Cardiac septum (tissue), 1 donor: ENCODE measurements at regions not wholly inside any gene's neighbourhood (a gene's known extent, or its start where the extent isn't known, plus 50 kb on each side); places are given as distances from the start of the nearest gene placed in this dataset.

Source experiments
- DNase-seq: peaks from one replicate; pipeline ENCODE4 v3.0.0-alpha.2; 2020; ENCODE audit warnings: low spot score
- intact Hi-C: fragments of 100-400 bp; cut with DNase I; formaldehyde crosslinking; loops from one replicate; pipeline ENCODE4 v1.14.0; 2022
- donor health status: DM: no; HTN: no; CAD: no.

DNA sequence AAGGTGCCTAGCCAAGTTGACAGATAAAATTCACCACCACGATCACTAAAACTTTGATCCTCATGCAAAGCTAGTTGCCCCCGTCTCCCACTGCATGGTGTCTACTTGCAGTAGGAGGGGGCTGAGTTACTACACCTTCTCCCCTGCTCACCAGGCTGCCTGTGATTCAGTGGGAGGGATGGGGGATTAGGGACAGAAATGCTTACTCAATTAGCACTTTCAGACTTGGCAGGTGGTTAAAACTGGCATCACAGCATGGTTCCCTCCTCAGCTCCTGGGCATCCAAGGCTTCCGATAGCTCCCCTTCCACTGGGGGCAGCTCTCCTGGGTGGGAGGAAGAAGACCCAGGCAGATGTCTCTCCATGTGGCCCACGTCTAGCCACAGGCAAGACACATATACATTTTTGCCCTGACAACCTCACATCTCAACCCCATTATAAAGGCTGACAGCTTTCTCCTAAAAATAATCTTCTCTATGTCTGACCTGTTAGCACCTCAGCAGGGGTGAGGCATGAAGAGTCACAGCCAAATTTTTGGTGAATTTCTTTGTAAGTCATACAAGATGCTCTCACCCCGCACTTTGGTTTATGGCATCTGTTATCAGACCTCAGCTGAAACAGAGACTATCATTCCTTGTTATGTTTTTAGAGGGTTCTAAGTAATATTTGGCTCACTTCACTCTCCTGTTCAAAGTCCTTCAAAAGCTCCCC lies 369.0 kb downstream of the SV2B start:
- intact Hi-C loops = no loop called here
- DNase-seq = no peak

DNA sequence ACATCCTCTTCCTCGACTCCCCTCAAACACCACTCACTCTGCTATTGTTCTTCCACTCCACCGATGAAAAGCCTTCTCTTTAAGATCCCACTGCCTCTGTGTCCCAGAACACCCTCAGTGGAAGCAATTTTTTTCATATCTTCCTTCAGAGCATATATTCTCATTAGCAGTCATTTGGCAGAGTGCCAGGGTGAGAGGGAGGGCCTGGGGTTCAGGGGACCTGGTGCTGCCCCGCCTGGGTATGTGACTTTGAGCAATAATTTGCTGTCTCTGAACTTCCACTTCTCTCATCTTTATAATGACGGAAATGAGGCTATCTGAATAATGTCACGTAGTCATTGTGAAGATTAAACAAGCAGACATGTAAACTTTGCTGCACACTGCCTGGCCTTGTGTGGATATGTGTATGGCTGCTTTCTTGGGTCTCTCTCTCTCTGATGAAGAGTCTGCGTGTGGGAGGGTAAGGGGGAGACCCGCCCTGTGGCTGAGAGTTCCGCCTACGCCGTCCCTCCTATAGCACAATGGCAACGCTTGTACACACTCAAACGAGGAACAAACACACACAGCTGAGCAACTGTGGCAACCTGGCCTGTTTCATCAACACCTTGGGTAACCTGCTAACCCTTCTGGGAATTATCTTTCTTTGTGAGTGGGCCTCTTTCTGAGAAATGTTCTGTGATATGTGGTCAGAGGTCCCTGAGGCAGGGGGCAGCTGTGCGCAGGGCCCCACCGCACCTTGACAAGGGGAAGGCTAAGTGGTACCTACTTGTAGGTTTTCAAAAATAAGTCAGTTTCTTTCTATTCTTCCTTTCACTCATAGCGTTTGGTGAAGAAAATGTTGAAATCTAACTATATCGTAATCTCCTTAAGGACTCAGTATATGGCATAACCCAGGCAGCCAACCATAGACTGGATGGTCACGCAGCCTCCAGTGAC lies 369.8 kb downstream of the SV2B start:
- intact Hi-C loops = no loop called here
- peak; percentile 83 for DNase-seq

DNA sequence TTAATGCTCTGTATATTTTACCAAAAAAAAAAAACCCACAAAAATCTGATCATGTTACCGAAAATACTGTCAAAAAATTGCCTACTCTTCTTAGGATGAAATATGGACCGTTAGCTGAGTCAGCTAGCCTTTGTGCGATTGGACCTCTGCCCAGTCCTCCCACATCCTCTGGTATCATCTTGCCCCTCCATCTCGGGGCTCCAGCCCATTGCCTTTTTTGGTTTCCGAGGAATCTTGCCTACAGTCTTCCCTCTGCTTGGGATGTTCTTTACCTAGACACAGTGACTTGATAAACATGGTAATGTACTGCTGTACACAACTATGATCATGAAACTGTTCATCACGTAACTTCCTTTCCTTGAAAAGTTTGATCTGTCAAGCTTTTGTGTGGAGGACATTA lies 371.4 kb downstream of the SV2B start:
- intact Hi-C loops = no loop called here
- DNase-seq = no peak

DNA sequence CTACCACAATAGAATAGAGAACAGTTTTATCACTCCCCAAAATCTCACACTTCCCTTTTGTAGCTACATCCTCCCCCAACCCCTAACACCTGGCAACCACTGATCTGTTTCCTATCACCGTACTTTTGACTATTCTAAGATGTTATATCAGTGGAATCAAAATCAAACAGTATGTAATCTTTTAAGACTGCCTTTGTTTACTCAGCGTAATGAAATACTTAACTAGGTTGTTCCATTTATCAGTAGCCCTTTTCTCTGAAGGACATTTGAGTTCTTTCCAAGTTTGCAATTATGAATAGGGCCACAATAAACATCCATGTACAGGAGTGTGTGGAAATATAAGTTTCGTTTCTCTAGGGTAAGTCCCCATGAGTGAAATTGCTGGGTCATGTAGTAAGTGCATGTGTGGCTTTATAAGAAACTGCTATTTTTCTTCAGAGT lies 372.3 kb downstream of the SV2B start:
- DNase-seq = no peak
- intact Hi-C loops = no loop called here

DNA sequence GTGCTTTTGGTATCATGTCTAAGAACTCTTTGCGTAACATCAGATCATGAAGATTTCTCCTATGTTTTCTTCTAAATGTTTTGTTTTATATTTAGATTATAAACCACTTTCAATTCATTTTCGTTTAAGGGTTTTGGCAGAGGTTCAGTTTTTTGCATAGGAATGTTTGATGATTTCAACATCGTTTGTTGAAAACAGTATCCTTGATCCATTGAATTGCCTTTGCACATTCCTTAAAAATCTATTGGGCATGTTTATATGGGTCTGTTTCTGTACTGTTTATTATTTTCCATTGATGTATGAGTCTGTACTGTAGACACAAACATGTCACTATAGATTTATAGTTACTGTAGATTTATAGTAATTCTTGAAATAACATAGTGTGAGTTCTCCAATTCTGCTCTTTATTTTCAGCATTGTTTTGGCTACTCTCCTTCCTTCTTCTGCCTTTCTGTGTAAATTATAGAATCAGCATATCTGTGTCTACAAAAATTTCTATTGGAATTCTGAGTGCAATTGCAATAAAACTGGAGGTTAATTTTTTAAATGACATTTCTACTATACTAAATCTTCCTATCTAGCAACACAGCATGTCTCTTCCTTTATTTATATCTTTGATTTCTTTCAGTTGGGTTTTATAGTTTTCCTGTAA lies 374.0 kb downstream of the SV2B start:
- intact Hi-C loops = no loop called here
- DNase-seq = no peak

DNA sequence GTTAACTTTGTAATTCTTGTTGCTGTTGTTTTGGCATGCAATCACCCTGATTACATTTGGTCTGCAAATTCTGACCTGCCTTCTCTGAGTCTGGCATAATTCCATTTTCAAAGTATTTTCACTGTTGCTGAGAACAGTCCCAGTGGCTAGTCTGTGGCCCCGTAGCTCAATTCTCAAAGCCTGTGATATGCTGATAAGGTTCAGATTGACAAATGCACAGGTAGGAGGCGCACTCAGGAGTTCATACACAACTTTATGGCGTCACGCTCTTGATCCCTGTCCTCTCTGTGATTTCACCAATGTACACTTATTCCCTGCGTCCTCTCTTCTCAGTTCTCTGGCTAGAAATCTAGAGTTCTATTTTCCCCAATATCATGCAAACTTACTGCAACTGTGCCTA lies 376.6 kb upstream of the SLCO3A1 start:
- intact Hi-C loops = no loop called here
- DNase-seq = no peak

DNA sequence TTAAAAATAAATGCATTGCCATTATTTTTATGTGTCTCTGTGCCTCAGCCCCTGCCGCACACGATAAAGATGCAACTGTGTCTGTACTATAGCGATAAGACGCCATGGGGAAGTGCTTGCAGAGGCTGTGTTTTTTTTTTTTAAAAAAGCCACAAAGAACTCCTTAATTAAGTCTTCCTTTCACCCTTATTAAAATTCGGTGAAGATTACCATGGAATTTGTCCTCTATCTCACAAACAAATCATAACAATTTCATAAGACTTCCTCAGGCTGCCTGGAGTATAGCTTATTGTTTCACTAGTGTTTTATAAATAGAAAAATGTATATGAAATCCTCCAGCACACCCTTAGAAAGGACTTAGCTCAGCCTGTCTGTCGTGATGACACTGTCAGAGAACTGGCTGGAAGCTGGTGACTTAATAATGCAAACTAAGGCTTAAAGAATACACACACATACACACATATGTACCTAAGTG lies 374.8 kb upstream of the SLCO3A1 start:
- intact Hi-C loops = no loop called here

DNA sequence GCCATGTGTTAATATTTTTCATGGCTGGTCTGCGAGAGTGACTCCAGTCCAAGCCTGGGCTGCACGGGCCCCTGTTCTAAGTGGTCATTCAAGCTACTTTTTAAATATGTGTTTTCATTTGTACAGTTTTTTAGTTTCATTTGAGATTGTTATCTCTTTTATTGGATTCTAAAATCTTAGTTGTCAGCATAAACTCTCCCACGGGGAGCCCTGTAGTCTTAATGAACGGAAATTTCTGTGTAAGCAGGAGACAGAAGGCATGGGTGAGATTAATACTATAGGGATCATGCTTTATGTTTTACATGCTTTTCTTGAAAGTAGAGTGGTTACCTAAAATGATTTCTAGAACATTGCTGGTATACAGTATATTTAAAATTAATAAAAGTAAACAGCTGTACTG lies 373.1 kb upstream of the SLCO3A1 start:
- DNase-seq = no peak
- intact Hi-C loops = no loop called here

More for the DNA sequence above, 374.8 kb upstream of the SLCO3A1 start:
- no peak for DNase-seq

DNA sequence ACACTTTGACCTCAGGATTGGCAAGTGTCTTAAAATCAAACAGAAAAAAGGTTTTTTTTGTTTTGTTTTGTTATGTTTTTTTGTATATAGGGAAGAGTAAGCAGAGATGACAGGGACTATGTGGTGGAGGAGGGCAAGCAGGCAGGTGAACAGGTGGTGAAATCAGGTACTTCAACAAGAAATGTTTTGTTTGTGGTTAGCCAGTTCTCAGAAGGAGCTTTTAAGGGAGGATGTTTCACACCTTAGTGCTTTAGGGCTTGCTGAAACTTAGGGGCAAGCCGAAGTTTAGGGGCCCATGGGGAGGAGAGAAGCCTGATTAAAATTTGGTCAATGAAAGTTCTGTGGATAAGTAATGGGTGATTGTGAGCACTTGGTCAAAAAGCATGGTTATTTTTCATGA lies 370.7 kb upstream of the SLCO3A1 start:
- intact Hi-C loops = no loop called here
- no peak for DNase-seq

DNA sequence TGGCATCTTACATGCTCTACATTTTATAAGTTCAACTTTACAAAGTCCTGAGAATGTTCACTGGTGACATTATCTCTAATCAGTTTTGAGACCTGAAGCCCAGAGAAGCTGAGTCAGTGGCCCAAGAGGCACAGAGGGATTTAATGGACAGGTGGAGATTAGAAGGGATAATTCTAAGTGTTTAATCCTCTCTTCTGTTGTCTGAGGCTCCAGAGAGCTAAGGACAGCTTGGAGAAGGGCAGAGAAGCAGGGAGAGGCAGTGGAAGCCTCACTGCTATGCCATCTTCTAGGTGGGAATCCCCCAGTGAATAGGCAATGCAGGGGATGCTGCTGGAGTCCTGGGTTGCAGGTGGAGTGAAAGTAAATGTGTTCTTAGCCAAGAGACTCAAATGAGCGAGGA lies 369.4 kb upstream of the SLCO3A1 start:
- no peak for DNase-seq
- intact Hi-C loops = no loop called here

DNA sequence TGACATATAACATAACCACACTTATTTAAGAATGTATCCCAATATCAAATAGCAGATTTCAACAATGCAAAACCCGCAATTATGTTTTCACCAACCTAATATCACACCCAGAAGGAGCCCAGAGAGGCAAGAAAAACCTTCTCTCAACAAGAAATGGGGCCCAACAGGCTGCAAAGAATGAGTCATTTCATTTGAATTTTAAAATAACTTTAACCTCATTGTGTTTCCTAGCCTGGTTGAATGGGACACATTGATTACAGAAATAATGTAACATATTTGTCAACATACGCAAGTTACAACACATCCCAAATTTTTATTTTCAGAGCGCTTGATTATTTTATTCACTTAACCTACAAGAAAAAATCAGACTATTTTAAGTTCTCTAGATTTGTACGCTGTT lies 365.1 kb upstream of the SLCO3A1 start:
- intact Hi-C loops = no loop called here
- no peak for DNase-seq

DNA sequence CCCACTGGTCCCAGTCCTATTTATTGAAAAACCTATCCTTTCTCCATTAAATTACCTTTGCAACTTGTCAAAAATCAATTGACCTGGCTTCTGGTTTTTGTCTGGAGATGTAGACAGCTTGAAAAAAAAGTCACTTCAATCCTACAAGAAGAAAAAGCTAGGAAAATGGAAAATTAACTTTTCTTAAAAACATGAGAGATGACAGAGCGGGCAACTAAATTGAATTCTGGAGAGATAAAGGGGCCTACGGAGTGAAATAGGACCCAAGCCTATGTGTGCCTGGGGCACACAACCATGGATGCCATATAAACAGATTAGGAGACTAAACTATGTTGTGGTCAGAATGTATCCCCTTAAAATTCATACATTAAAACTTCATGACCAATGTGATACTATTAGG lies 363.3 kb upstream of the SLCO3A1 start:
- intact Hi-C loops = no loop called here
- DNase-seq = no peak

DNA sequence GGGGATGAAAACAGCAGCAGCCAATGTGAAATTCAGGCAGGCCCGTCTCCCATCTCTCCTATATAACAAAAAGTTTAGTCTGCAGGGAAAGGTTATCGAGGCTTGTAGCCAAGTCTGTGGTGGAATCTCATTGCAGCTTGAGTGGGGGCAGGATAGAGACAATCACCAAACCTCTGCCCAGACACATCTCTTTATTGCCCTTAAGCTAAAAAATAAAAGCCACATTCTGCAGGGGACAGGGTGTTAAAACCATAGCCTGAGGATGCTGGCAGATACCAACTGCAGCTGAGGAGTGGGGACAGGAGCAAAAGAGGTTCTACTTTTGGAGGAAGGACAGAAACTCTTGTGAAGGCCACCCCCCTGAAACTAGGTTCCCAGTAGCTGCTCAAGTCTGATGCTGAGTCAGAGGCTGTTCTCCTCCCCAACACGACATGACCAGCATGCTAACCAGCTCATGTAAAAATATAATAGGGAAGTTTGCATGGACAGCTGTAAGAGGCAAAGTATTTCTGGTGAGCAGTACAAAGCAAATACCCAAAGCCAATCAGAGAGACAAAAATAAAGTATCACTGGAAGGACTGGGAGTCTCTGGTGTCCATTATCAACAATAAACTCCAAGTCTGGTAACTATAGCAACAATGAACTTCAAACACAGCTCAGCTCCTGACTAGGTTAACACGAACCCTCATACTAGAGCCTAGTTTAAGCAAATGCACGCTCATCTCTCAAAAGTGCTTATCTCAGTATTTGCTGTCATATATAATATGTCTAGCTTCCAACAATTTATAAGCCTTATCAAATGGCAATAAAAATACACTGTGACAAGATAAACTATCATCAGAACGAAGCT lies 362.2 kb upstream of the SLCO3A1 start:
- no peak for DNase-seq
- intact Hi-C loops = no loop called here

DNA sequence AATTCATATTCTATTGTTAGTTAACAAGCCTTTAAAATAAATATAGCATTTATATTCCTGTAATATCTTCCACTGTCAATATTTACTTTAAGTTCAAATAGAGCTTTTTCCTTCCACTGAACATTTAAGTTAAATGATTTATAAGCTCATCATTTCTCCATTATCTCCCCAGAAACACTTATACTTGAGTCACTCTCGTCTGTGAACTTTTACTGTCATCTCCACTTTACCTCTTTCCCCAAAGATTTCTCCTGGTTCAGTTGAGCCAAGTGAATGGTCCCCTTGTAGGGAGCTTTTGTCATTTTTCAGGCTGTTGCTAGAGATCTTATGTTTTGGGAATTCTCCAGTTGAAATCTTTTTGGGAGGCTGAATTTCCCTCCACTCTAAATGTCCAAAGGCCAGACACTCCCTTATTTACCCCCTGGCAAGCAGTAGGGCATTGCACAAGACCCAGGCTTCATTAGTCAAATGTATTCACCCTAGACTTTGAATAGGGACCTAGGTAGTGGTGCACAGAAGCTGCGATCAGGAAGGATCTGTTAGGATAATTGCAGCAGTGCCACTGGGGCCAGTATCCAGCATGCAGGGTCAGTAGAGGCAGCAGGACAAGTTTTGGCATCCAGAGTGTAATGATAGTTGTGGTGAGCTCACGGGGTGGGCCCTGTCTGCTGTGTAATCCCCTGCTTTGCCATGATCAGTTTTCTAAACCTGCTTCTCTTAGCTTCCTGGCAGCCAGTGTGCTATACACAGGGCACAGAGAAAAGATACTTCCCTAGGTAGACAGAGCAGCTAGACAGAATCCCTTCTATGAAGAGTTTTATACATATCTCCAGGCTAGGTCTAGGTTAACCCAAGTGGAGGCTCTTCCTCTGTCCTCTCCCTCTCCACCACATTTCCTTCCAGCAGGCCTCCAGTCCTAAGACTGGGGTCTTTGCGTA lies 356.5 kb upstream of the SLCO3A1 start:
- intact Hi-C loops = no loop called here
- DNase-seq = no peak

DNA sequence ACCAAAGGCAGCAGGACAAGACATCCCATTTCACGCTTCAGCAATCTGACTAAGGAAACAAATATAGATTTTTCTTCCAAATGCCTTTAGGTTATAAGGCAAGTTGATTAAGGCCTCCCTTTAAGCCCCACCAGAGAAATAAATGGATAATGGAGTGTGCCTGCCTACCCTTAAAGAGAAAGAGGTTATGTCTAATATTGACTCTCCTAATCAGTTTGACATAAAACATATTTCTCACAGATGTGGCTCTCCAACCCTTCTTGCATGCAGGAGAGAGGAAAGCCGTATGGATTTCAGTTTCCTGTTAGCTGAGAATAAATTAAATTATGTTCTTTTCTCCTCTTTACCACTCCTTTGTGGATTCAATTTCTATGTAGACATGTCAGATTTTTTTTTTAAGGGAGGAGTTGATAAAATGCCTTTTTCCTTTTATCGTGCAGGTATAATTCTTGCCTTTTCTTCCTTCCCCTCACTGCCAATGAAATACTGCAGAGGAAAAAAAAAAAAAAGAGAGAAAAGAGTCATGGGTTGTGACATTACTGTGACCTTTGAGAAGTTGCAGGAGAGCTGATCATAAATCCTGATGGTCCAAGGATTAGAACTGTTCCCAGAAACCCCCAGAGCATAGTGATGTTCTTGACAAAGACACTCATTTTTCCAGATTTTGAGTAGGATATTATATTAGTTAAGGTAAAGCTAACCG lies 355.3 kb upstream of the SLCO3A1 start:
- intact Hi-C loops = no loop called here
- no peak for DNase-seq

DNA sequence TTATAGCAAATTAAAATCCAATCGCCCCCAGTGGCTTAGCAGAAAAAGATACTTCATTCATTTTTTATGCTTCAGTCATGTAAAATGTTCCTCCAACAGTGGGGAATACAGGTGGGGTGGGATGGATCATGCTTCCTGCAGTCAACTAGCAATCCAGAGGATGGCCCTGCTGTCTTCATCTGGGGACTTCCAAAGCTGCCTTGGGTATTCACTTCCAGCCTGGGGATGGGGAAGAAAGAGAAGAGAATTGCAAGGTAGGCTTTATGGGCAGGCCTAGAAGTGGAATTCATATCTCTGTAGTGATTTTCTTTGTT lies 354.8 kb upstream of the SLCO3A1 start:
- intact Hi-C loops = no loop called here
- DNase-seq = no peak

DNA sequence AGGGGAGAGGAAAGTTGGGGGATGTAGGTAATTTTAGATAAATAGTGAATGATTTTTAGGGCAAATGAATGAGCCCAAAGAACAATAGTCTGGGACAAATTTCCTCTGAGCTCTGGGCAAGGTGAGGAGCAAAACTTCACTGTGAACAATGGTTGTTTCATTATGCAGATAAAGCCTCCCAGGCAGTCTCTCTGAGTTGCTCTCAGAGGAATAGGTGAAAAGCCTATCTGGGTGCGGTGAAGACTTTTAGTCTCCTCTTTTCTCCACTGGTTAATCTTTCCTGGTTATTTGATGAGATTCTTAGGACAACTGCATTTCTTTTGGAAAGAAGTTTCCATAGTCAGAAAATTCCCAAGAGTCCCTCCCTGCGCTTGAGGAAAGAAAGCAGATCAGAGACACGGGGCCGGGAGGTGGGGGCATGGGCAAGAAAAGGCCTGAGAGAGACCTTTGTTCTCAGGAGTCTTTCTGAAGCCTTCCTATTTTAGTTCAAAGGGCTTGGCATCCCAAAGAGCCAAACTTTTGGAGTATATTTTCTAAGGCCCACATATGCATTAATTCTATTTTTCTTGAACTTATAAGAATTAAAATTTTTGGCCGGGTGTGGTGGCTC lies 353.6 kb upstream of the SLCO3A1 start:
- intact Hi-C loops = no loop called here
- DNase-seq = no peak

DNA sequence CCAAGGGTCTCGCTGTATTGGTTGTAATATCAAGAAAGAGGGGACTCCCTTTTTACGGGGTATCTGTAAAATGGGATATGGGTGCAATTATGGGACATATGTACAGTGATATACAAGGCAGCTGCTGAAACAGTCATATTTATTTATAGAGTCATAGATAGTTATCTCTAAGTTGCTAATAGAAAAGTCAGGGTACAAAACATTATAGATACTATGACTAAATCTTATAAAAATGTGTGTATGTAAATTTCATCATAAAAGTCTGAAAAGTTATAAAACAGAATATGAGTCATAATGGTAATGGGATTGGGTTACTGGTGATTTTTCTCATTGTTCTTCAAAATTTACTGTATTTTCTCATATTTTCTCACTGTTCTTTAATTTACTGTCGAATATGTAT lies 344.9 kb upstream of the SLCO3A1 start:
- intact Hi-C loops = no loop called here
- DNase-seq = no peak
